Panc1 (cell line): ENCODE measurements at regions not wholly inside any gene's neighbourhood (a gene's known extent, or its start where the extent isn't known, plus 50 kb on each side); places are given as distances from the start of the nearest gene placed in this dataset.

Source experiments
- CTCF ChIP-seq: fragments of 450-650 bp; IDR thresholded peaks from 2 replicates; pipeline ENCODE4 v1.5.1; 2017; ENCODE audit warnings: mild to moderate bottlenecking
- POLR2AphosphoS5 ChIP-seq: IDR thresholded peaks from 2 replicates; pipeline ENCODE4 v1.6.1; 2012; ENCODE audit warnings: mild to moderate bottlenecking, low read depth, low read length, moderate library complexity
- REST ChIP-seq, 2 experiments: IDR thresholded peaks; 2 replicates each; pipeline ENCODE4 v1.6.1; 2011 to 2012; ENCODE audit warnings: low read depth in 2 of 2, control low read depth in 1 of 2, low read length in 1 of 2, mild to moderate bottlenecking in 1 of 2, moderate library complexity in 1 of 2; ENCODE audit not compliant: insufficient read depth in 1 of 2
- SIN3A ChIP-seq: IDR thresholded peaks from 2 replicates; pipeline ENCODE4 v1.6.1; 2012; ENCODE audit warnings: low read depth, mild to moderate bottlenecking, low read length, moderate library complexity, borderline replicate concordance; ENCODE audit not compliant: insufficient read depth

GRCh38 chr5:161051920-161052500 lies 200.0 kb upstream of the ATP10B start:
- no peak for TF ChIP-seq REST (IDR thresholded peaks at IDR 0.05; ENCODE audit: insufficient read depth in 1 of 2, low read depth in 2 of 2, low read length in 1 of 2)
- no peak for TF ChIP-seq CTCF
- TF ChIP-seq POLR2AphosphoS5: no peak
- no peak for TF ChIP-seq SIN3A
